ENCODE measurements at regions not wholly inside any gene's neighbourhood (a gene's known extent, or its start where the extent isn't known, plus 50 kb on each side); places are given as distances from the start of the nearest gene placed in this dataset.

- DNase-seq (ENCODE audit: low read depth), result no peak
- TF ChIP-seq CTCF (IDR thresholded peaks at IDR 0.05; ENCODE audit: insufficient read depth, low read length), result no peak
These were observed 293.3 kb upstream of the RGMA start for GRCh38 chr15:93382200-93382820.

GRCh38 chr15:93378558-93378957, 289.5 kb upstream of the RGMA start:
- no peak for TF ChIP-seq CTCF (IDR thresholded peaks at IDR 0.05; ENCODE audit: insufficient read depth, low read length)
- no peak overlapping the region for H3K4me3 ChIP-seq (ENCODE audit: low read depth, low read length)
- DNase-seq (ENCODE audit: low read depth), result no peak

More at GRCh38 chr15:93382200-93382820, 293.3 kb upstream of the RGMA start:
- H3K4me3 ChIP-seq (ENCODE audit: low read depth, low read length), result no peak overlapping the region

- no peak for TF ChIP-seq CTCF (IDR thresholded peaks at IDR 0.05; ENCODE audit: insufficient read depth, low read length)
- H3K4me3 ChIP-seq (ENCODE audit: low read depth, low read length), result no peak overlapping the region
- DNase-seq (ENCODE audit: low read depth), result no peak
These were observed 283.8 kb upstream of the RGMA start for GRCh38 chr15:93372865-93373223.

GRCh38 chr15:93372208-93372864, 283.3 kb upstream of the RGMA start:
- no peak for DNase-seq (ENCODE audit: low read depth)
- no peak overlapping the region for H3K4me3 ChIP-seq (ENCODE audit: low read depth, low read length)
- TF ChIP-seq CTCF (IDR thresholded peaks at IDR 0.05; ENCODE audit: insufficient read depth, low read length), result no peak

GRCh38 chr15:93366387-93367100, 277.5 kb upstream of the RGMA start:
- no peak overlapping the region for H3K4me3 ChIP-seq (ENCODE audit: low read depth, low read length)
- no peak for TF ChIP-seq CTCF (IDR thresholded peaks at IDR 0.05; ENCODE audit: insufficient read depth, low read length)
- DNase-seq (ENCODE audit: low read depth), result no peak

- no peak for TF ChIP-seq CTCF (IDR thresholded peaks at IDR 0.05; ENCODE audit: insufficient read depth, low read length)
These were observed 273.8 kb upstream of the RGMA start for GRCh38 chr15:93362821-93363220.

More at GRCh38 chr15:93362821-93363220, 273.8 kb upstream of the RGMA start:
- H3K4me3 ChIP-seq (ENCODE audit: low read depth, low read length), result no peak overlapping the region
- no peak for DNase-seq (ENCODE audit: low read depth)
